HL-60/S4 treated with retinoic acid at 250 ng/mL for 4 days and 3 days (cell line): ENCODE measurements at regions not wholly inside any gene's neighbourhood (a gene's known extent, or its start where the extent isn't known, plus 50 kb on each side); places are given as distances from the start of the nearest gene placed in this dataset.
"Not testable (repeated sequence)": the region's sequence is repeated elsewhere in the genome, so short reads cannot be mapped to it uniquely, and the experiment has no call there.

Experiments
- in situ Hi-C: fragments of 300-500 bp; cut with MboI; formaldehyde crosslinking; loops from 2 replicates; pipeline ENCODE4 v1.7.0; 2022; ENCODE audit warnings: low sequenced_read_pairs

- in situ Hi-C loops, result no loop called here
These were observed 630.5 kb downstream of the TDRD15 start for GRCh38 chr2:21754164-21754788.

- in situ Hi-C loops, result no loop called here
These were observed 634.1 kb downstream of the TDRD15 start for GRCh38 chr2:21757805-21758430.

- in situ Hi-C loops, result no loop called here
These were observed 636.1 kb downstream of the TDRD15 start for GRCh38 chr2:21759819-21760218.

- in situ Hi-C loops, result no loop called here
These were observed 637.6 kb downstream of the TDRD15 start for GRCh38 chr2:21761361-21761760.

- in situ Hi-C loops, result no loop called here
These were observed 639.7 kb downstream of the TDRD15 start for GRCh38 chr2:21763501-21763900.

GRCh38 chr2:21770787-21771186 lies 647.0 kb downstream of the TDRD15 start:
- in situ Hi-C loops, result no loop called here

- in situ Hi-C loops, result no loop called here
These were observed 648.9 kb downstream of the TDRD15 start for GRCh38 chr2:21772624-21773023.

- in situ Hi-C loops, result no loop called here
These were observed 649.4 kb downstream of the TDRD15 start for GRCh38 chr2:21773168-21773567.

GRCh38 chr2:21774691-21775368 lies 651.1 kb downstream of the TDRD15 start:
- in situ Hi-C loops, result no loop called here

- in situ Hi-C loops, result no loop called here
These were observed 656.0 kb downstream of the TDRD15 start for GRCh38 chr2:21779786-21780185.

- in situ Hi-C loops, result no loop called here
These were observed 658.2 kb downstream of the TDRD15 start for GRCh38 chr2:21781962-21782361.

GRCh38 chr2:21782866-21783265 lies 659.1 kb downstream of the TDRD15 start:
- in situ Hi-C loops, result no loop called here

GRCh38 chr2:21787941-21788340 lies 664.2 kb downstream of the TDRD15 start:
- in situ Hi-C loops, result no loop called here

- in situ Hi-C loops, result not testable (repeated sequence)
These were observed 666.5 kb downstream of the TDRD15 start for GRCh38 chr2:21790311-21790710.

GRCh38 chr2:21792571-21792970 lies 668.8 kb downstream of the TDRD15 start:
- in situ Hi-C loops, result no loop called here

- in situ Hi-C loops, result no loop called here
These were observed 669.7 kb downstream of the TDRD15 start for GRCh38 chr2:21793461-21793860.

GRCh38 chr2:21794611-21795010 lies 670.8 kb downstream of the TDRD15 start:
- in situ Hi-C loops, result no loop called here

GRCh38 chr2:21800356-21800755 lies 676.6 kb downstream of the TDRD15 start:
- in situ Hi-C loops, result no loop called here

- in situ Hi-C loops, result no loop called here
These were observed 679.8 kb downstream of the TDRD15 start for GRCh38 chr2:21803550-21803949.

GRCh38 chr2:21804151-21804550 lies 680.4 kb downstream of the TDRD15 start:
- in situ Hi-C loops, result no loop called here

- in situ Hi-C loops, result no loop called here
These were observed 687.8 kb downstream of the TDRD15 start for GRCh38 chr2:21811541-21811940.

GRCh38 chr2:21812766-21813165 lies 689.0 kb downstream of the TDRD15 start:
- in situ Hi-C loops, result no loop called here
